ENCODE measurements at regions not wholly inside any gene's neighbourhood (a gene's known extent, or its start where the extent isn't known, plus 50 kb on each side); places are given as distances from the start of the nearest gene placed in this dataset.

DNA sequence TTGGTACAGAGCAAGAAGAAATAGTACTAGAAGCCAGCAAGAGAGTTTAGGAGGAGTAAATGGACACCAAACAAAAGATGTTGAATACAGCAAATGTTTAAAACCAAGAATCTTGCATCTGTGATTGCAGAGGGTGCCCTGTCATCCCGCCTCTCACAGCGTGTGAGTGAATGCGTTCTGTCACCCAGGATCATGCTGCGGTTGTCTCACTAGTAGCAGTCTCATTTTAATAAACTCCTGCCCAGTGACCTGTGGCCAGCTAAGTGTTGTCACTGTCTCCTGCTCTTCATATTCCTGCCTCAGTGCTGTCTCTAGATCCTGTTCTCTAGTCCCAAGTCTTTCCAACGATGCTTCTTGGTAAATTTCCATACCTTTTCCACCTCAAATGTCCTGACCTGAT, 584.6 kb downstream of the MCTP2 start:
- TF ChIP-seq, protein P1, sequence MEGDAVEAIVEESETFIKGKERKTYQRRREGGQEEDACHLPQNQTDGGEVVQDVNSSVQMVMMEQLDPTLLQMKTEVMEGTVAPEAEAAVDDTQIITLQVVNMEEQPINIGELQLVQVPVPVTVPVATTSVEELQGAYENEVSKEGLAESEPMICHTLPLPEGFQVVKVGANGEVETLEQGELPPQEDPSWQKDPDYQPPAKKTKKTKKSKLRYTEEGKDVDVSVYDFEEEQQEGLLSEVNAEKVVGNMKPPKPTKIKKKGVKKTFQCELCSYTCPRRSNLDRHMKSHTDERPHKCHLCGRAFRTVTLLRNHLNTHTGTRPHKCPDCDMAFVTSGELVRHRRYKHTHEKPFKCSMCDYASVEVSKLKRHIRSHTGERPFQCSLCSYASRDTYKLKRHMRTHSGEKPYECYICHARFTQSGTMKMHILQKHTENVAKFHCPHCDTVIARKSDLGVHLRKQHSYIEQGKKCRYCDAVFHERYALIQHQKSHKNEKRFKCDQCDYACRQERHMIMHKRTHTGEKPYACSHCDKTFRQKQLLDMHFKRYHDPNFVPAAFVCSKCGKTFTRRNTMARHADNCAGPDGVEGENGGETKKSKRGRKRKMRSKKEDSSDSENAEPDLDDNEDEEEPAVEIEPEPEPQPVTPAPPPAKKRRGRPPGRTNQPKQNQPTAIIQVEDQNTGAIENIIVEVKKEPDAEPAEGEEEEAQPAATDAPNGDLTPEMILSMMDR (IDR thresholded peaks at IDR 0.05): no peak
- no peak for TF ChIP-seq EP300 (IDR thresholded peaks at IDR 0.05)
